ENCODE measurements at regions not wholly inside any gene's neighbourhood (a gene's known extent, or its start where the extent isn't known, plus 50 kb on each side); places are given as distances from the start of the nearest gene placed in this dataset.

- TF ChIP-seq MLLT1 (IDR thresholded peaks at IDR 0.05) = no peak
- no peak for TF ChIP-seq FIP1L1 (IDR thresholded peaks at IDR 0.05; ENCODE audit: low read depth, low read length, poor library complexity, severe bottlenecking)
- TF ChIP-seq BRF1 (IDR thresholded peaks at IDR 0.05; ENCODE audit: borderline replicate concordance, extremely low read depth, insufficient read length) = no peak
- TF ChIP-seq POLR2AphosphoS5 (IDR thresholded peaks at IDR 0.05; ENCODE audit: control insufficient read depth, insufficient read depth, low read depth, low read length) = no peak
- TF ChIP-seq NR1H2 (CRISPR knock-in tag; IDR thresholded peaks at IDR 0.05) = no peak
- no peak for TF ChIP-seq ARID4B (CRISPR knock-in tag; IDR thresholded peaks at IDR 0.05)
Measured at GRCh38 chr3:159817126-159817525, 171.5 kb upstream of the IL12A start (continued).
